NK-92 (cell line): ENCODE measurements at regions not wholly inside any gene's neighbourhood (a gene's known extent, or its start where the extent isn't known, plus 50 kb on each side); places are given as distances from the start of the nearest gene placed in this dataset.

Experiments
- DNase-seq: peaks from one replicate; lab custom pipeline; 2025; ENCODE audit not compliant: unreplicated experiment; lab: John Stamatoyannopoulos, UW

DNA sequence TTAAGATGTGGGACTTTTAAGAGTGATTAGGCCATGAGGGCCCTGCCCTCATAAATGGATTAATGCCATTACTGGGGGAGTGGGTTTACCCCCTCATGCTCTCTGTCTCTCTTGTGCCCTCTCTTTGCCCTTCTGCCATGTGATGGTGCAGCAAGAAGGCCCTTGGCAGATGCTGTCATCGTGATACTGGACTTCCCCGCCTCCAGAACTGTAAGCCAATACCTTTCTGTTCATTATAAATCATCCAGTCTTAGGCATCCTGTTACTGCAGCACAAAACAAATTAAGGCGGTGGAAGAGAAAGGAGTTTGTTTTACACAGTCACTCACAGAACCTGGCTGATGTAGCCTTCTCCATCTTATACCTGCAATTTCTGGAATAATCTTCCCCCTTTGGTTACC, 360.3 kb upstream of the TBL1XR1 start:
- DNase-seq: no peak

DNA sequence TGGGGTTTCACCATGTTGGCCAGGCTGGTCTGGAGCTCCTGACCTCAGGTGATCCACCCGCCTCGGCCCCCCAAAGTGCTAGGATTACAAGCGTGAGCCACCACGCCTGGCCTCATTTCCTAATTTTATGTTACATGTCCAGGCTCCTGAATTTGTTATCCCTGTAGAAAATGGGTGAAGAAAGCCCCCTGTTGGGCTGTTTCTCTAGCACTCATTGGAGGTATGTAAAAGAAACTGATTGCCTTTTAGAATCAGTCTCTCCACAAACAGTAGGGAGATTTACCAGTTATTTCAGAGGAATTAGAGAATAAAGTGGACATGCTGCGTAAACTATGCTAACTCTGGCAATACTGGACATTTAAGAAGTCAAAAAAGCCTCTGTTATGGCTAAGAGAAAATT, 364.1 kb upstream of the TBL1XR1 start:
- no peak for DNase-seq

DNA sequence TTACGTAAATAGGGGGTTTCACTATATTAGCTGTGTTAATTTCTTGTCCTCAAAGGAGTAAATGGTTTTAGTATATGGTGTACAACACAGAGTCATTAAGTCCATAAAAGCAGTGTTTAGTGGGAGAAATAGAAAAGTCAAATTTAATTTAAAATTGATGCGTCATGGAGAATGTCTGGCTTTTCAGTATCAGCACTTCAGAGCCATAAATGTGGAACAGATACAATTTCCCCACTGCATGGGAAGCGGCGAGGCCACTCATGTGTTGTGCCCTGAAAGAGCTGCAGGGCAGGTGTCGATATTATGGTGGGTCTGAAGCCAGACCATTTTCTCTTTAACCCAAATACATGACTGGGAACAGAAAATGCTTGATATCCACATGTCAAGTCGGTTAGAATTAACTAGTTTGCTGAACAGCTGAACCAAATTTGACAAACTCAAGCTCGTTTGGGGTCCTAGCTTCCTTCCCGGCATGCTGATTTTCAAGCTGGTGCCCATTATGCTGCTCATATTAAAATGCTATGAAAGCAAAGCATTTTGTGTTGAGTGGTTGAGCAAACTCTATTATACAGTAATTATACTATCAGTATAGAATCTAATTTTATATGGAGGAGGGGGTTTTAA, 364.6 kb upstream of the TBL1XR1 start:
- no peak for DNase-seq

DNA sequence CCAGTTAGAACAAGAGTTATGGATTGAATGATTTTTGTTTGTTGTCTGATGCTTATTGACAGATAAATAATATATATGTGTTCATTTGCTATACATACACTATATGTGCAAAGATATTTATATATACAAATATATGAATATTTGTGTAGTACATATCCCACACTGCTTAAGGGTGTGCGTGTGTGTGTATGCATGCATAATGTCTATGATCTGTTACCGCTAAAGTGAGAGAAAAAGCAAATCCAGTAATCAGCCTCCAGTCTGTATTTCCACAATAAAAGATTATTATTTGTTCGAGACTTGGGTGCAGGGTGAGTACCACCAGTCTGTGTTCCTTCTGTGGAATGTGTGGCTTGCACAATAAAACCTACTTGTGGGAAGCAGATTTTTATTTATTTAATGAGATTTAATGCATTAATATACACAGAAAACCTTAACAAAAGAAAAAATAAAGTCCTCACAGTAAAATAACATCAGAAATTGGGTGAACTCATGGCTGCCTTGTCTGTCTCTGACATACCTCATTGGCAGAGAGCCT, 366.0 kb upstream of the TBL1XR1 start:
- DNase-seq: no peak

DNA sequence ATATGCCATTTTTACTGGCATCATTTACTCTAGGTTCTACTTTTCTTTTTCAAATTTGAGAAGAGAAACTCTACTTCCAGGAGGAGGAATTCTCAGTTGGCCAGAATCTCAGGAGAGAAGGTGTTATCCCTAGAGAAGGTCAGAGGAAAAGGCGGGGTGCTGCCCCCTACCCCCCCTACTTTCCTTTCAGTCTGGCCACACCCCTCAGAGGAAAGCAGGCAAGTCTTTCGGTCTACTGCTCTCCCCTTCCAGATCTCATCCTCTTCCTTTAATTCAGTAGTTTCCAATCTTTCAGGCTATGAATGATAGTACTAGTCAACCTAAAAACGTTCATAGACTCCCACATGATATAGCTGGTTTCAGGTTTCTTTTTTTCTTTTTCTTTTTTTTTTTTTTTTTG, 366.5 kb upstream of the TBL1XR1 start:
- DNase-seq: no peak

DNA sequence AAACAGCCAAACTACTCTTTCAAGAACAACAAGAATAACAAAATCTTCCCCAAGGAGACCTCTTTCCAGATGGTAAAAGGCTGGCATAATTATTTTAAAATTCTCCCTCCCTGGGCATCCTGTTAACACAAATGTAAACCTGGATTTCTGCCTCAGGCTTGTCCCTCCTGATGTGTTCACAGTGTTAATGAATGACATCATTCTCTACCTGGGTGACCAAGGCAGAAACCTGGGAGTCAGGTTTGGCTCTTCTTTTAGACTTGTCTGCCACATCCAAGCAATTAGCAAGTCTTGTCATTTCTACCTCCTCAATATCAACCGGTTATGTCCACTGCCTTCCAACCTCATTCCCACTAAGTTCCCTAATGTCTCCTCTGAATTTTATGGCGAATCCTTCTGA, 368.7 kb upstream of the TBL1XR1 start:
- no peak for DNase-seq

DNA sequence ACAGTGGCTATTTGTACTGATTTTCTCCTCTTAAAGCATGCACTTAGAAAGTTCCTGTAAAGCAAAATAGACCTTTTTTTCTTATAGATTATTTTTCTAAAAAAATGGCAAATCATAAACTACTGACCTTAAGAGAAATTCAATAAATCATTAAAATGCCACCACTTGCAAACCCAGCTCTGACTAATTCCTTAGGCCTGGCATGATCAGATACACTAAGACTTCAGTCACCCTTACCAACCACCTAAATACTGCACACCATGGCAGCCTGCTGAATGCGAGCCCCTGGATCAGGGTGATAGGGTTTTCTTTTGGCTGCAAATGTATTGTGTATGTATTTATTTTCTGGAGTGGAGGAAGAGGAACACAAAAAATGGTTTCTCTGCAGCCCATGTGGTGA, 370.6 kb upstream of the TBL1XR1 start:
- no peak for DNase-seq

DNA sequence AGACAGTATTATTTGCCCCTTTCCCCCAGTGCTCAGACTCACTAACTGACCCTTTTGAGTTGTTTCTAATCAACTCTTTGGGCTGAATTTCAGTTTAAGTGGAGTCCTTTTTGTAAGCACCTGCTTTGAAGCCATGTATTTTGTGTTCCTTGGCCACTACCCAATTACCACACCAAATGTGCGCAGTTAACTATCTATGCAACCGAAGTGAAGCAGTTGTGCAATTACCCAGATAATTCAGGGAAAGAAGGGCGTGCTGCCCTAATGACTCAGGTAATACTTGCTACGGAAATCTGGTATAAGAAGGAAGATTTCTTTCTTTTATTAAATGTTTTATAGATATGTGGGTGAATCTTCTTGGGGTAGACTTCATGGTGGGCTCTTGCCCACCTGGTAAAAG, 371.9 kb upstream of the TBL1XR1 start:
- DNase-seq: no peak

DNA sequence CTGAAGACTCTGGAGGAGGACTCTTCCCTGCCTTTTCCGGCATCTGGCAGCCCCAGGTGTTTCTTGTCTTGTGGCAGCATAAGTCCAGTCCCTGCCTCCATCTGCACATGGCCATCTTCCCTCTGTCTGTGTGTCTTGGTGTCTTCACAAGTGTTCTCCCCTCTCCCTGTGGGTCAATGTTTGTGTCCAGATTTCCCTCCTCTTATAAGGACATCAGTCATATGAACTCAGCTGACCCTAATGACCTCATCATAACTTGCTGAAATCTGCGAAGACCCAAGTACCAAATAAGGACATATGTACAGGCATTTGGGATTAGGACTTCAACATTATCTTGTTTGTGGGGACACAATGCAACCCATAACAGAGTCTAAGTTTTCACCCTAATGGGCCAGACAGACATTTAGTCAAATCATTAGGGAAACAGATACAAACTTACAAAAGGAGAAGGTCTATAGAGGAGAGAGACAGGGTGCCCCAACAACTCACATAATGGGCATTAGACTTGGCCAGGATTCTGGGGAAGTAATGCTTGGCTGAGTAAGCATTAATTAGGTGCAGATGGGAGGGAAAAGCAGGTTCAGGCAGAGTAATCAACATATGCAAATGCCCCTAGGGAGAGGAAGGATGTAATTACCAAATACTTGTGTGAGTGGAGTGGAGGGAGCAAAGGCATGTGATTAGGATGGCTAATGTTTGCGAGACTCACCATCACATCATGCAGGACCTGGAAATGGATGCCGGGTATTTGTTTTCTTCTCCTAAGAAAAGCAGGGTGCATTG, 372.8 kb upstream of the TBL1XR1 start:
- no peak for DNase-seq

DNA sequence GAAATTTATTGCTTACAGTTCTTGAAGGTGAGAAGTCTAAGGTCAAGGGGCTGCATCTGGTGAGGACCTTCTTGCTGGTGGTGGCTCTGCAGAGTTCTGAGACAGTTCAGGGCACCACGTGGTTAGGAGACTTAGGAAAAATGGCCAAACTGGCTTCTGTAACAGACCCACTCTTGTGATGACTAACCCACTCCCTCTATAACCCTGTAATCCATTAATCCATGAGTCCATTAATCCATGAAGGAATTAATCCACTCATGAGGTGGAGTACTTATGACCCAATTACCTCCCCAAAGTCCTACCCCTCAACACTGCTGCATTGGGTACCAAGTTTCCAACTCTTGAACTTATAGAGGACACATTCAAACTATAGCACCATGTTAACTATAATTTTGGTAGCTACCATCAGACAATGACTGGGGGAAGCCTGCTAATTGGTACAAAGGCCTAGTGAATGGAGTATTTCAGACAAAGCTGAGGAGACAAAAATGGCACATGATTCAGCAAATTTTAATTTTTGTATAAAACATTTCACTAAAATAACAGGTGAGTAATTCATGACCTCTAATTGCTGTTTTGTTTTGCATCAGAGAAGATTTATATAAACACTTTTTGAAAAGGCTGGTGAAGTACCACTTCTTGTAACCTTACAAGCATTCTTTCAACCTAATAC, 374.1 kb upstream of the TBL1XR1 start:
- DNase-seq: no peak

DNA sequence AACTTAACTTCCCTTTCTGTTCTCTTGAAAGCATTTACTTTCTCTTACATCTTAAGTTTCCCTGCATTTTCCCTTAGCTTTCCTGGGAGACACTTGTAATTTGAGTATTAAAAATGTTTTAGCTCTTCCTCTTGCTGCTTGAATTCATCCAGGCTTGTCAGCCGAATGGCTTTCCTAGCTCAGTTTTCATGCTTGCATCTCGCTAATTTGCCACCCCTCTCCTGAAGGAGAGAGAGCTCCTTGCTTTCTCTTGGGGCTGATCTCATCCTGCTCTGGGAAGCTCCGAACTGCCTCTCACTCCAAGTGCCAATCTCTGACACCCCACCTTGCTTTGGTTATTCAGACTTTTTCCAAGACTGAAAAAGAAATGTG, 374.6 kb upstream of the TBL1XR1 start:
- DNase-seq: no peak

DNA sequence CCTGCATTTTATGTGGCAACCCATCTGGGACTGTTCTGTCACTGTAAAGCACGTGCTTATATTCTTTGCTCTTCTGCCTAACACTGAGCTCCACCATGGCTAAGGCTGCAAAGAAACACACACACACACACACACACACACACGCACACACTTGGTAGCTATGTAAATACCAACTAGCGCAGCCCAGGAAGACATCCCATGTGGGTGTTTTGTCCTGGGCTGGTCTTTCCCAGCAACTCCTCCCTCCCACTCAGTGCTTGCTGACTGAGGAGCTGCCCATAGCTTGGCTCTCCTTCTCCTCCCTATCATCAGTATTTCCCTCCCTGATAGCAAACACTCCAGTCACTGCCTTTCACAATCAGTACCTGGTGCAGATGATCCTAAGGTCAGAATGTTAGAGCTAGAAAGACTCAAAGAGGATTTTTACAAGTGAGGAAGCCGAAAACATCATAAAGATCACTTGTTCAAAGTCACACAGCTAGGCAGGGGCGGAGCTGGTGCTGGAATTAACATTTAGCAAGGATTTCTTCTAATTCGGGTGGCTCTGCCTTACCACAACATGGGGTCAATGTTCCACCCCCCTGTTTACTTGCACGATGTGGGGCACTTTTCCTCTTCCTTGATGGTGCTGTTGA, 377.1 kb upstream of the TBL1XR1 start:
- DNase-seq: no peak

DNA sequence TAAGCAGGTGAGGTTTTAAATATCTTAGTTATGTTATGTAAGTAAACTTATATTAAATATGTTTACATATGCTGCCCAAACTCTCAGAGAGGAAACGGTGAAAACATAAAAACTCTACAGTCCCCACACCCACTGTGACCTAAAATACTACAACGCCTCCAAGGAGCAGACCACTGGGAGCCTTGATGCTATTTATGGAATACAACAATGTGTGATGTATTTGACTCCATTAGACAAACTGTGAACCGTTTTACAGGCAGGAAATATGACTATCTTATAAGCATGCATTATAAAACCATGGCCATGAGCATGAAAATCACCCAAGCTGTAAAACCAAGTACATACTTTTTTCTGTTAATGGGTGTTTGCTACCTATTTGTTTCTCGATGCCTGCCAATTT, 379.5 kb upstream of the TBL1XR1 start:
- no peak for DNase-seq

DNA sequence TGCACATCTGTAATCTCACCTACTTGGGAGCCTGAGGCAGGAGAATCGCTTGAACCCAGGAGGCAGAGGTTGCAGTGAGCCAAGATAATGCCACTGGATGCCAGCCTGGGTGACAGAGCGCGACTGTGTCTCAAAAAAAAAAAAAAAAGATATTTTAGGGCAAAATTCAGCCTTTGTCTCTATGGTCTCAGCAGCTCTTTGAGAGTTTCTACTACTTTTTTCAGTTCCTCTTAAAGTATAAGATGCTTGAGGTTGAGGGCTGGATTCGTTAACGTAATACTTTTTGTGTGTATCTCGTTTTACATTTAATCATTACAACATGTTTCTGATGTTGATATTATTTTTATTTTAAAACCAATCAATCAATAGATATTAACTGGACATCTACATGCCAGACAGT, 381.2 kb upstream of the TBL1XR1 start:
- DNase-seq: no peak

DNA sequence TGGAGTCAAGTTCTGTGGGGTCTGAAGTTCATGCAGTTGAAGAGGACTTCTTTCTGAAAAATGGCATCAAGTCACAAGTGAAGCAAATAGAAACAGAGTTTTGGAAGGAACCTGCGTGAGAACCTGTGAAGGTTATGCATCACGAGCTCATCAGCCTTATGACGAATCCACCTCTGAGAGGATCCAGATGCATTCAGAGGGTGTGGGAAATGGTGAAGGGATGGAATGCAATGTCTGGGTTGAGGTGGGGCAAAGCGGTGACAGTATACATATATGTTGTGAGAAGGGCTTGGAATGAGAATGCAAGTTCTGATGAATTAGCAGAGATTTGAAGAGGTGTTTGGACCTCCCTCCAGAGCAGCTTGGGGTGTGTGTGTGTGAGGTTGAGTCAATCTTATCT, 382.1 kb upstream of the TBL1XR1 start:
- DNase-seq: no peak

DNA sequence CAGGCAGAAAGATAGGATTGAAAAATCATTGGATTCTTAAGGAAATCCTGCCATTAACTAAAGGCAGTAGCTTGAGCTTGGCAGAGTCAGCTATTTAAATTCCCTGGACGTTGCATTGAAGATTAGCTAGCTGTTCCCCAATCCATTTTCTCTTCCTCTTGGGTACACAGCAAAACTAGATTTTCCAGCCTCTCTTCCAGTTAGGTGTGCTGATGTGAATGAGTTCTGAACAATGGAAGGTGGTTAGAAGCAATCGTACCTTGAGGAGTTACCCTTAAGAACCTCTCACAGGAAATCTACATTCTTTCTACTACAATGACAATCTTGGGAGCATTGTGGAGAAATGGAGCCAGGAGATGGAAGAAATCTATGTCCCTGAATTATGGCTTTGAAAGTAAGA, 383.2 kb upstream of the TBL1XR1 start:
- DNase-seq: no peak

DNA sequence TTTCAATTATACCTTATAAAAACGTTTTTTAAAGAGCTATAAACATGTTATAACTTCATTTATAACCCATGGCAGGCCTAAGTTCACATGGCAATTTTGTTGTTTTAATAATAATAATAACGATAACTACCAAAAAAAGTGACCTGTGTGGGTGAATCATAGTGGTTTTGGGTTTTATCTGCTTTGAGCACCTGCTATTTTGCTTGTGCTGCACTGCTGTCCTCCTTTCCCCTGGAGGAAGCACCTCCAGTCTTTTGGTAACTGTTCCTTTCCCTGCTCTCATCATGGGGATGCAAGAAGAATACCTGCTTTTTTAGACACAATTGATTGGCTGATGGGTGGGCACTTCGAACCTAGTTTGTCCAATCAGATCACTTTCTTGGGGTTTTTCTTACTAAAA, 388.0 kb upstream of the TBL1XR1 start:
- DNase-seq: no peak

DNA sequence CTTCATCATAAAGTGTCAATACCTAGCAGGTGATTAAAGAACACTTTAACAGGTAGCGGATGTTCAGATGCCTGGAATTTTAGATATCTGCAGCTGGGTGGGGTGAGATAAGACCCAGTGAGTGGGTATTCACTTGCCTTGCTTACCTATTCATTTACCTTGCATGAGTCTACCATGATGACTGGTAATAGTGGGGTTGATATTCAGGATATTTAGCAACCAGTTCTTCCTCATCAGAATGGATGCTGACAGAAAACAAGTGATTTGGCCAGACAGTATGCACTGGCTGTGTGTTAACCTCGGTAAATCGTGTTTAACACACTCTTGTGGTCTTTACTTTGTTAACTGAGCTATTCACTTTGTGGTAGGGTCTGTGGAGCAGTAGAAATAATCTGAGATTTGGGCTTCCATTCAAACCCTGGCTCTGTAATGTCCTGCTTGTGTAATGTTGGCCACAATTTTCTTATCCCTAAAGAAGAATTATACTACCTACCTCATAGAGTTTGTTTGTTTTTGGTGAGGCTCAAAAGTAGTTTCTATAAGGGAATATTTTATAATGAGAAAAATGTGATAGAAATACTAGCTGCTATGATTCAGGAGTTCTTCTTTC, 391.9 kb upstream of the TBL1XR1 start:
- DNase-seq: no peak

DNA sequence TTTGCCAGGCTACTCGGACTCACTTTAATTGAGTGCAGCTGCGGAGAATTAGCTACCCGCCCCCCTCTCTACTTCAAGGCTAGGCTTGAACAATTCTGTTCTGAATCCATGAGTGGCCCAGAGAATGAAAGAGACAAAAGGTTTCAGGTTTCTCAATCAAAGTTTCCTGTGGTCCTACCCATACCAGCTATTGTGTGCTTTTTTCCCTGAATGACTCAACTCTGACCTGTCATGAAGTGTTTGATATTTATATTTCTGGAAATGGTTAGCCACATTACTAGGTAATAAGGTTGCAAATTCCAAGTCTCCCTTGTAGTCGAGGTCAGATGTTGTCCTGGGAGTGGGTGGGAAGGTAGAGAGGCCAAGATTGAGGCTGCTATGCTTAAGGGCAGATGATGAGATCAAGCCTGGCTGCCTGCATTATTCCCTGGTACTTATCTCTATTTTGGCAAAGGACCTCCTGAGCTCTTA, 392.7 kb upstream of the TBL1XR1 start:
- DNase-seq: no peak

DNA sequence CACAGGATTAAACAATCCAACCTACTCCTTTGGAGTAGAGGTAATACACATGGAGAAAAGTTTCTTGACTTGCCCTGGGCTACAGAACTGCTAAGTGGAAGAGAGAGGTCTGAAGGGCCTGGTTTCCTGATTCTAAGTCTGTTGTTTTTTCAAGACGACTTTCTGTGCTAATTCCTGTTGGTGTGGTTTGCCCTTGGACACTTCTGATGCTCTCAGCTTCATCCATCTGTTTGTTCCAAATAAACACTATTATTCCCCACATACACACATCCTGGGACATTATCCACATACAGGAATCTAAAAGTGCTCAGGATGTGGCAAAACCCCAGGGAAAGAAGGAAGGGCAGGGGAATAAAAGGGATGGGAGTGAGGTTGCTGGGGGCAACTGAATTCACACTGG, 393.5 kb upstream of the TBL1XR1 start:
- no peak for DNase-seq

DNA sequence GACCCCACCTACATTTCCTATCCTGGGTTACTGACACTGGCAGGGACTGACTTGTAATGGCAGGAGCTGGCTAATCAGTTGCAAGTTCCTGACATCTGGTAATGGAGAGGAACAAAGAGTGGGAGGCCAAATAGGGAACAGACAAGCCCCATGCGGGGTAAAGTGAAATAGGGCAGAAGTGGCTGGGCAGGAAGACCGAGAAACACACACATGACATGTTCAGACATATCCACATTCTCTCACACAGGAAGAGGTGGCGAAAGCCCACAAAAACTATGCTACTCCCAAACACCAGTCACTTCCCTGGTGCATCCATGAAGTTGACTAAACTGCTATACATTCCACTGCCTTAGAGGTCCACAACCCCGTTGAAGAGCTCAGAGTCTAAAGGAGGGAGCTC, 394.1 kb upstream of the TBL1XR1 start:
- no peak for DNase-seq
